SK-N-SH (cell line): ENCODE measurements at regions not wholly inside any gene's neighbourhood (a gene's known extent, or its start where the extent isn't known, plus 50 kb on each side); places are given as distances from the start of the nearest gene placed in this dataset.

Experiments
- CTCF ChIP-seq: fragments of 200-600 bp; sonication (generic); IDR thresholded peaks from 2 replicates; pipeline ENCODE4 v1.6.1; 2017; ENCODE audit warnings: antibody characterized with exemption, mild to moderate bottlenecking, moderate library complexity
- JUND ChIP-seq: IDR thresholded peaks from 2 replicates; pipeline ENCODE4 v1.4.0; 2012
- POLR2AphosphoS5 ChIP-seq: IDR thresholded peaks from 2 replicates; pipeline ENCODE4 v1.6.1; 2012; ENCODE audit warnings: low read depth, low read length
- RCOR1 ChIP-seq: fragments of 150-350 bp; IDR thresholded peaks from 2 replicates; pipeline ENCODE4 v1.6.1; 2017; ENCODE audit warnings: antibody characterized with exemption, low read length
- TCF12 ChIP-seq: IDR thresholded peaks from 2 replicates; pipeline ENCODE4 v1.4.0; 2012

- TF ChIP-seq JUND (no peak), CTCF (no peak), POLR2AphosphoS5 (no peak), RCOR1 (no peak), TCF12 (no peak)
Measured at GRCh38 chr18:71865888-71866287, 678.3 kb downstream of the CBLN2 start.
